Endothelial cell of umbilical vein (primary cell): ENCODE measurements at regions not wholly inside any gene's neighbourhood (a gene's known extent, or its start where the extent isn't known, plus 50 kb on each side); places are given as distances from the start of the nearest gene placed in this dataset.

Experiments used
- BruUV-seq: library from RNA; stranded (reverse); fragments of 400-500 nt; replicated peaks from 2 replicates; lab custom pipeline; 2021; lab: Mats Ljungman, UMichigan
- CTCF ChIA-PET: fragments of 300-600, 350-600 bp; sonication (Branson Sonifier 250); formaldehyde crosslinking; loops from one replicate; lab custom pipeline; 2021; ENCODE audit warnings: antibody characterized with exemption, inconsistent platforms; lab: Charles Lee
- POLR2A ChIA-PET: fragments of 300-600, 350-600 bp; sonication (Branson Sonifier 250); formaldehyde crosslinking; loops from one replicate; lab custom pipeline; 2021; ENCODE audit warnings: antibody characterized with exemption, inconsistent platforms; lab: Charles Lee
- DNase-seq: peaks from one replicate; pipeline ENCODE4 v3.0.0-alpha.2; 2011; ENCODE audit warnings: low read depth, low spot score
- FAIRE-seq: peaks from 2 replicates; lab custom pipeline; 2011; peaks lifted over from hg19 to GRCh38; lab: Jason Lieb, UNC
- H2AFZ ChIP-seq: 2 replicates; pipeline ENCODE4 v1.6.0; 2012; ENCODE audit warnings: low read depth, low read length, control low read depth, inconsistent platforms
- H3K27ac ChIP-seq: 2 replicates; pipeline ENCODE4 v1.5.1; 2011; ENCODE audit warnings: low read depth, mild to moderate bottlenecking, control low read depth, low read length, moderate library complexity; ENCODE audit not compliant: insufficient read depth
- H3K27me3 ChIP-seq, 2 experiments: 2 replicates each; pipeline versions ENCODE4 v1.6.0 to v1.6.1; 2011; ENCODE audit warnings: low read length in 2 of 2, mixed read lengths in 1 of 2; ENCODE audit not compliant: control insufficient read depth in 2 of 2, insufficient read depth in 2 of 2
- H3K36me3 ChIP-seq, 2 experiments: 2 replicates in 1 of 2; 3 replicates in 1 of 2; pipeline ENCODE4 v1.5.1; 2011; ENCODE audit warnings: low read length in 2 of 2, mild to moderate bottlenecking in 1 of 2, moderate library complexity in 1 of 2; ENCODE audit not compliant: control insufficient read depth in 2 of 2, insufficient read depth in 2 of 2; ENCODE audit errors: extremely low read depth in 1 of 2
- H3K4me1 ChIP-seq: 3 replicates; pipeline ENCODE4 v1.5.1; 2011; ENCODE audit warnings: mild to moderate bottlenecking, low read length; ENCODE audit not compliant: control insufficient read depth, insufficient read depth; ENCODE audit errors: extremely low read depth
- H3K4me2 ChIP-seq: 2 replicates; pipeline ENCODE4 v1.6.1; 2011; ENCODE audit warnings: low read length, control low read depth, mixed read lengths; ENCODE audit not compliant: insufficient read depth
- H3K4me3 ChIP-seq, 3 experiments: fragments of 200-600 bp in 1 of 3; sonication (generic), shearing (Covaris generic) in 1 of 3; replicated peaks in 1 of 3; 2 replicates each; pipeline ENCODE4 v1.5.1; 2011 to 2016; ENCODE audit warnings: control low read depth in 3 of 3, low read length in 3 of 3, mild to moderate bottlenecking in 2 of 3, inconsistent platforms in 1 of 3, low read depth in 1 of 3, moderate library complexity in 1 of 3; ENCODE audit not compliant: insufficient read depth in 1 of 3
- H3K79me2 ChIP-seq: 2 replicates; pipeline ENCODE4 v1.6.0; 2012; ENCODE audit warnings: low read length, inconsistent platforms; ENCODE audit not compliant: control insufficient read depth, insufficient read depth
- H3K9ac ChIP-seq: replicated peaks from 2 replicates; pipeline ENCODE3; 2011; ENCODE audit warnings: low read length, control low read depth; ENCODE audit not compliant: insufficient read depth; ENCODE audit errors: extremely low read depth
- H3K9me1 ChIP-seq: replicated peaks from 3 replicates; pipeline ENCODE4 v1.6.0; 2011; ENCODE audit warnings: mild to moderate bottlenecking, low read length; ENCODE audit not compliant: control insufficient read depth, insufficient read depth; ENCODE audit errors: extremely low read depth
- H3K9me3 ChIP-seq: replicated peaks from 2 replicates; pipeline ENCODE4 v1.5.1; 2012; ENCODE audit warnings: low read length, inconsistent platforms; ENCODE audit not compliant: control insufficient read depth, insufficient read depth
- H4K20me1 ChIP-seq: replicated peaks from 2 replicates; pipeline ENCODE3; 2011; ENCODE audit warnings: mild to moderate bottlenecking, low read length; ENCODE audit not compliant: control insufficient read depth, insufficient read depth; ENCODE audit errors: extremely low read depth
- EZH2 ChIP-seq: IDR thresholded peaks from 2 replicates; pipeline ENCODE4 v1.6.1; 2012; ENCODE audit warnings: borderline replicate concordance, low read depth, mild to moderate bottlenecking, moderate library complexity, low read length, inconsistent platforms; ENCODE audit not compliant: severe bottlenecking
- FOS ChIP-seq: IDR thresholded peaks from 2 replicates; pipeline ENCODE4 v1.6.1; 2011; ENCODE audit warnings: mild to moderate bottlenecking, low read length, moderate library complexity, borderline replicate concordance; ENCODE audit not compliant: insufficient read depth
- GATA2 ChIP-seq: IDR thresholded peaks from 2 replicates; pipeline ENCODE4 v1.7.0; 2011; ENCODE audit warnings: low read depth, mild to moderate bottlenecking, moderate library complexity, mixed read lengths, low read length; ENCODE audit not compliant: insufficient read length, insufficient read depth
- JUN ChIP-seq: IDR thresholded peaks from 2 replicates; pipeline ENCODE4 v1.6.1; 2011; ENCODE audit warnings: borderline replicate concordance, low read depth; ENCODE audit not compliant: insufficient read length, insufficient read depth
- MYC ChIP-seq: IDR thresholded peaks from one replicate; pipeline ENCODE4 v1.6.1; 2011; ENCODE audit warnings: mild to moderate bottlenecking, low read depth, low read length
- POLR2A ChIP-seq: IDR thresholded peaks from 2 replicates; pipeline ENCODE4 v1.6.1; 2012; ENCODE audit warnings: low read depth, mild to moderate bottlenecking, control low read depth, low read length
- POLR2AphosphoS5 ChIP-seq: IDR thresholded peaks from 2 replicates; pipeline ENCODE4 v1.6.1; 2012; ENCODE audit warnings: low read depth, mild to moderate bottlenecking, control low read depth, low read length, moderate library complexity; ENCODE audit not compliant: insufficient read depth
- dilution Hi-C: fragments of 300-500 bp; cut with MboI; formaldehyde crosslinking; loops from one replicate; pipeline ENCODE4 v1.15.0; 2019; ENCODE audit warnings: low sequenced_read_pairs; ENCODE audit not compliant: extremely low pct_ligation_motif_present
- intact Hi-C: fragments of 100-400 bp; cut with micrococcal nuclease; formaldehyde crosslinking; loops from one replicate; pipeline ENCODE4 v1.10.0; 2022
- TF ChIP-seq, protein P1 (sequence below), 2 donors: IDR thresholded peaks; 1 replicate in 1 of 2; 2 replicates in 1 of 2; pipeline ENCODE4 v1.5.1; 2011; ENCODE audit warnings: low read length in 2 of 2, mild to moderate bottlenecking in 2 of 2, moderate library complexity in 2 of 2, control low read depth in 1 of 2, inconsistent platforms in 1 of 2, low read depth in 1 of 2; ENCODE audit not compliant: insufficient read depth in 1 of 2; ENCODE audit errors: extremely low read depth in 1 of 2

DNA sequence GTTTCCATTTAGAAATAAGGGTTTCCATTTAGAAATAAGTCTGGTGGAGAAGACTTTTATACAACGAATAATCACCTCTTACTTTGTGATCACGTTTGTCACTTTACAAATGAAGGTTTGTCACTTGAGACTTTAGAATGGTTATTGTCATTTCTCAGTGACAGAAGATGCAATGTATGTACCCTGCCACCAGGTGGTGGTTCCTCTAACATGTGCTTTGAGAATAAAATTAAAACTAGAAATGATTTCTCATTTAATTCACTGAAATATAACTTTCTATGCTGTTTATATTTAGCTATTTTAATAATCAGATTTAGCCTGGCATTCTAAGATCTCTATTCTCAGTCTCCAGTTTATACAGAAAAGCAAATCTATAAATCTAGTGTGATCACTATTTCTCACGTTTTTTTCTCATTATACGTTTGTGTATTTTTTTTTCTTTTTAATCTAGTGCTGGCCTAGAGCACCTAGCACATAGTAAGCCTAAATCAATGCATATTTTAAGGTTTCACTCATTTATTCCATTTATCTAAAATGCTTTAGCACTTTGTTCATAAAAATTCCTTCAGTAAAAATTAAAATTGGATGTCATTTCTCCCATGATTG lies 57.4 kb upstream of the TFAP2D start:
- Histone ChIP-seq H4K20me1 (no peaks in the 10 kb centered on the region), H3K9me1 (no peaks in the 10 kb centered on the region), H3K4me2 (no peak overlapping the region), H3K79me2 (no peaks in the 10 kb centered on the region), H3K27ac (no peak overlapping the region), H3K27me3 (no peaks in the 10 kb centered on the region), H3K9ac (no peak overlapping the region), H3K4me1 (peaks cover 37% of the 10 kb centered on the region), H3K9me3 (no peaks in the 10 kb centered on the region), H3K4me3 (no peak overlapping the region), H3K36me3 (no peaks in the 10 kb centered on the region), H2AFZ (no peak overlapping the region)
- dilution Hi-C loops: no loop called here
- no TSS peak for BruUV-seq
- ChIA-PET CTCF (interaction anchor here (0.6 to 2.5 kb wide), 9 partner anchors 10 to 146 kb away, joined by 3 to 14 read pairs (median 3); no protein-coding TSS in a partner anchor), POLR2A (no interaction called here)
- DNase-seq (peak; percentile 32), FAIRE-seq (no peak)
- TF ChIP-seq EZH2 (no peak), POLR2AphosphoS5 (no peak)
- TF ChIP-seq, protein P1, sequence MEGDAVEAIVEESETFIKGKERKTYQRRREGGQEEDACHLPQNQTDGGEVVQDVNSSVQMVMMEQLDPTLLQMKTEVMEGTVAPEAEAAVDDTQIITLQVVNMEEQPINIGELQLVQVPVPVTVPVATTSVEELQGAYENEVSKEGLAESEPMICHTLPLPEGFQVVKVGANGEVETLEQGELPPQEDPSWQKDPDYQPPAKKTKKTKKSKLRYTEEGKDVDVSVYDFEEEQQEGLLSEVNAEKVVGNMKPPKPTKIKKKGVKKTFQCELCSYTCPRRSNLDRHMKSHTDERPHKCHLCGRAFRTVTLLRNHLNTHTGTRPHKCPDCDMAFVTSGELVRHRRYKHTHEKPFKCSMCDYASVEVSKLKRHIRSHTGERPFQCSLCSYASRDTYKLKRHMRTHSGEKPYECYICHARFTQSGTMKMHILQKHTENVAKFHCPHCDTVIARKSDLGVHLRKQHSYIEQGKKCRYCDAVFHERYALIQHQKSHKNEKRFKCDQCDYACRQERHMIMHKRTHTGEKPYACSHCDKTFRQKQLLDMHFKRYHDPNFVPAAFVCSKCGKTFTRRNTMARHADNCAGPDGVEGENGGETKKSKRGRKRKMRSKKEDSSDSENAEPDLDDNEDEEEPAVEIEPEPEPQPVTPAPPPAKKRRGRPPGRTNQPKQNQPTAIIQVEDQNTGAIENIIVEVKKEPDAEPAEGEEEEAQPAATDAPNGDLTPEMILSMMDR (IDR thresholded peaks at IDR 0.05; ENCODE audit: extremely low read depth in 1 of 2, insufficient read depth in 1 of 2, low read depth in 1 of 2, low read length in 2 of 2): peak; percentile 33 to 35
- intact Hi-C loops: loop anchor here (1.0 to 5.0 kb wide), 2 partner anchors 66 to 136 kb away; no protein-coding TSS in a partner anchor

DNA sequence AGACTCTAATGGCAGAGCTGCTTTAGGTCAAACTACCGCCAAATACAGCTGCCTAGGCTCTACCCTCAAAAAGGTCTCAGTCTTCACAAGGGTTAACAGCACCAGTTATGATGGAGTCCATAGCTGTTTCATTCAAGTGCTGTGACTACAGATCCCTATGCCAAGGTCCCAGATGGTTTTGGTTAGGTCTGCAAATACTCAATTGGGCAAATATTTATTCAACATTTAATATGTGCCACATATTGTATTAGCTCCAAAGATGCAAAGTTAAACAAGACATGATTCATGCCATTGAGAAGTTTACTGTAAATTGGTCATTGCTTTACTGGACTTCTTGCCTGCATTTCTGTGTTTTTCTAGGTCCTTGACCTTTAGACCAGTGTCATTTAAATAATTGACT lies 55.8 kb upstream of the TFAP2D start:
- TF ChIP-seq POLR2A (no peak), FOS (no peak), MYC (no peak), GATA2 (no peak), JUN (no peak), POLR2AphosphoS5 (no peak), EZH2 (no peak)
- TF ChIP-seq, protein P1 (IDR thresholded peaks at IDR 0.05; ENCODE audit: extremely low read depth in 1 of 2, insufficient read depth in 1 of 2, low read depth in 1 of 2, low read length in 2 of 2): no peak
- intact Hi-C loops: loop anchor here (5.0 kb wide), 1 partner anchor 65 kb away; no protein-coding TSS in a partner anchor
- H3K79me2 ChIP-seq: no peaks in the 10 kb centered on the region
- H3K9ac ChIP-seq: no peak overlapping the region
- no peaks in the 10 kb centered on the region for H4K20me1 ChIP-seq
- peak overlapping the region; percentile 40 for H2AFZ ChIP-seq
- no peaks in the 10 kb centered on the region for H3K9me1 ChIP-seq
- no peaks in the 10 kb centered on the region for H3K27me3 ChIP-seq
- no peak overlapping the region for H3K27ac ChIP-seq
- H3K36me3 ChIP-seq: no peaks in the 10 kb centered on the region
- BruUV-seq: no TSS peak
- dilution Hi-C loops: no loop called here
- DNase-seq (no peak), FAIRE-seq (no peak)
- H3K9me3 ChIP-seq: no peaks in the 10 kb centered on the region
- no peak overlapping the region for H3K4me2 ChIP-seq
- H3K4me1 ChIP-seq: peaks cover 50% of the 10 kb centered on the region
- ChIA-PET CTCF (interaction anchor here (1.6 to 2.5 kb wide), 3 partner anchors 12 to 63 kb away, joined by 3 to 8 read pairs (median 6); no protein-coding TSS in a partner anchor), POLR2A (no interaction called here)
- H3K4me3 ChIP-seq: no peak overlapping the region
